ENCODE measurements at regions not wholly inside any gene's neighbourhood (a gene's known extent, or its start where the extent isn't known, plus 50 kb on each side); places are given as distances from the start of the nearest gene placed in this dataset.
"Not testable (repeated sequence)": the region's sequence is repeated elsewhere in the genome, so short reads cannot be mapped to it uniquely, and the experiment has no call there.

GRCh38 chr9:95729669-95730368 lies 145.7 kb upstream of the ERCC6L2 start:
- DNase-seq: no peak

GRCh38 chr9:95729046-95729445 lies 146.4 kb upstream of the ERCC6L2 start:
- DNase-seq: no peak

- no peak for DNase-seq
Measured at GRCh38 chr9:95727947-95728520, 147.5 kb upstream of the ERCC6L2 start.

- DNase-seq: no peak
Measured at GRCh38 chr9:95726756-95727155, 148.7 kb upstream of the ERCC6L2 start.

- no peak for DNase-seq
Measured at GRCh38 chr9:95725045-95725444, 150.4 kb upstream of the ERCC6L2 start.

- no peak for DNase-seq
Measured at GRCh38 chr9:95724253-95724991, 151.1 kb upstream of the ERCC6L2 start.

GRCh38 chr9:95722141-95722540 lies 153.3 kb upstream of the ERCC6L2 start:
- DNase-seq: no peak

GRCh38 chr9:95721061-95721531 lies 154.4 kb upstream of the ERCC6L2 start:
- no peak for DNase-seq

- DNase-seq: no peak
Measured at GRCh38 chr9:95720496-95720895, 155.0 kb upstream of the ERCC6L2 start.

GRCh38 chr9:95719354-95719753 lies 156.1 kb upstream of the ERCC6L2 start:
- no peak for DNase-seq

- DNase-seq: no peak
Measured at GRCh38 chr9:95718263-95718662, 157.2 kb upstream of the ERCC6L2 start.

- no peak for DNase-seq
Measured at GRCh38 chr9:95715868-95716435, 159.5 kb upstream of the ERCC6L2 start.

GRCh38 chr9:95710446-95710845 lies 165.0 kb upstream of the ERCC6L2 start:
- DNase-seq: no peak

- no peak for DNase-seq
Measured at GRCh38 chr9:95696701-95697100, 178.8 kb upstream of the ERCC6L2 start.

- DNase-seq: no peak
Measured at GRCh38 chr9:95691435-95691834, 174.7 kb upstream of the PTCH1 start.

- no peak for DNase-seq
Measured at GRCh38 chr9:95689669-95690068, 172.9 kb upstream of the PTCH1 start.

- no peak for DNase-seq
Measured at GRCh38 chr9:95684516-95684915, 167.7 kb upstream of the PTCH1 start.

- not testable (repeated sequence) for DNase-seq
Measured at GRCh38 chr9:95680306-95680705, 163.5 kb upstream of the PTCH1 start.

GRCh38 chr9:95679874-95680273 lies 163.1 kb upstream of the PTCH1 start:
- no peak for DNase-seq

GRCh38 chr9:95678759-95679158 lies 162.0 kb upstream of the PTCH1 start:
- peak; percentile 33 for DNase-seq

GRCh38 chr9:95670122-95670521 lies 153.4 kb upstream of the PTCH1 start:
- DNase-seq: no peak

GRCh38 chr9:95669253-95669652 lies 152.5 kb upstream of the PTCH1 start:
- no peak for DNase-seq

GRCh38 chr9:95667789-95668188 lies 151.0 kb upstream of the PTCH1 start:
- no peak for DNase-seq

- no peak for DNase-seq
Measured at GRCh38 chr9:95666785-95667155, 150.0 kb upstream of the PTCH1 start.
